ENCODE measurements at regions not wholly inside any gene's neighbourhood (a gene's known extent, or its start where the extent isn't known, plus 50 kb on each side); places are given as distances from the start of the nearest gene placed in this dataset.

- no peak for TF ChIP-seq POLR2A (IDR thresholded peaks at IDR 0.05)
- no peak for TF ChIP-seq EP300 (IDR thresholded peaks at IDR 0.05)
Measured at GRCh38 chr3:62926494-62926893, 51.3 kb upstream of the CADPS start.

All from tibial nerve (tissue), 3 donors.